SJSA1 (cell line): ENCODE measurements at regions not wholly inside any gene's neighbourhood (a gene's known extent, or its start where the extent isn't known, plus 50 kb on each side); places are given as distances from the start of the nearest gene placed in this dataset.
"Not testable (repeated sequence)": the region's sequence is repeated elsewhere in the genome, so short reads cannot be mapped to it uniquely, and the experiment has no call there.

Experiments
- DNase-seq, 2 experiments: peaks; one replicate each; pipeline ENCODE4 v3.0.0-alpha.2; 2015 to 2020; ENCODE audit warnings: low spot score in 2 of 2, low read depth in 1 of 2
- H3K27ac ChIP-seq: fragments of 250-450 bp; sonication (Bioruptor Pico); 2 replicates; pipeline ENCODE4 v1.5.1; 2020; ENCODE audit warnings: mild to moderate bottlenecking, moderate library complexity
- H3K27me3 ChIP-seq: fragments of 250-450 bp; sonication (Bioruptor Pico); replicated peaks from 2 replicates; pipeline ENCODE4 v1.5.1; 2020; ENCODE audit warnings: mild to moderate bottlenecking, moderate library complexity
- H3K36me3 ChIP-seq: fragments of 250-450 bp; sonication (Bioruptor Pico); 2 replicates; pipeline ENCODE4 v1.5.1; 2020; ENCODE audit warnings: mild to moderate bottlenecking
- H3K4me1 ChIP-seq: fragments of 250-450 bp; sonication (Bioruptor Pico); replicated peaks from 2 replicates; pipeline ENCODE4 v1.6.1; 2021; ENCODE audit warnings: mild to moderate bottlenecking
- H3K4me3 ChIP-seq: fragments of 250-450 bp; sonication (Bioruptor Pico); 2 replicates; pipeline ENCODE4 v1.5.1; 2020; ENCODE audit warnings: mild to moderate bottlenecking
- H3K9me3 ChIP-seq: fragments of 250-450 bp; sonication (Bioruptor Pico); replicated peaks from 2 replicates; pipeline ENCODE4 v1.5.1; 2020; ENCODE audit warnings: mild to moderate bottlenecking

DNA sequence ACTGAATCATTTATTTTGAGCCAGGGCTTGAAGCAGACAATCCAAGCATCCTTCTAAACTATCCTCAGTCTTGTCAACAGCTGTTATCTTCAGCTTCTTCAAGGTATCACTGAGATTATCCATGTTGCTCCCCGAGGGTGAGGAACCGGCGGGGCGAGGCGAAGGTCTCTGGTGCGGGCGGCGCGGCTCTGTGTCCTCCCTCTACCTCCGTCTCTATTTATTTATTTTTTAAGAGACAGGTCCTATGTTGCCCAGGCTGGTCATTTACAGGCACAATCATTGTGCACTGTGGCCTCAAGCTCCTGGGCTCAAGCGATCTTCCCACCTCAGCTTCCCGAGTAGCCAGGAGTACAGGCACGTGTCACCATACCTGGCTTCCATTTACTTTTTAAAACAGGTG, 130.0 kb downstream of the SRGAP2 start:
- H3K4me1 ChIP-seq, H3K27me3 ChIP-seq, H3K36me3 ChIP-seq, H3K4me3 ChIP-seq, H3K9me3 ChIP-seq, H3K27ac ChIP-seq, DNase-seq: not testable (repeated sequence)

GRCh38 chr1:206333897-206334296, 130.6 kb downstream of the SRGAP2 start:
- H3K27me3 ChIP-seq, H3K4me1 ChIP-seq, DNase-seq, H3K9me3 ChIP-seq, H3K4me3 ChIP-seq, H3K36me3 ChIP-seq, H3K27ac ChIP-seq: not testable (repeated sequence)

- H3K4me1 ChIP-seq, H3K27me3 ChIP-seq, H3K36me3 ChIP-seq, H3K27ac ChIP-seq, H3K9me3 ChIP-seq, H3K4me3 ChIP-seq, DNase-seq: not testable (repeated sequence)
These were observed 131.1 kb downstream of the SRGAP2 start for GRCh38 chr1:206334481-206334880.

- H3K4me3 ChIP-seq, DNase-seq, H3K36me3 ChIP-seq, H3K4me1 ChIP-seq, H3K27ac ChIP-seq, H3K9me3 ChIP-seq, H3K27me3 ChIP-seq: not testable (repeated sequence)
These were observed 131.8 kb downstream of the SRGAP2 start for GRCh38 chr1:206335162-206335561.

DNA sequence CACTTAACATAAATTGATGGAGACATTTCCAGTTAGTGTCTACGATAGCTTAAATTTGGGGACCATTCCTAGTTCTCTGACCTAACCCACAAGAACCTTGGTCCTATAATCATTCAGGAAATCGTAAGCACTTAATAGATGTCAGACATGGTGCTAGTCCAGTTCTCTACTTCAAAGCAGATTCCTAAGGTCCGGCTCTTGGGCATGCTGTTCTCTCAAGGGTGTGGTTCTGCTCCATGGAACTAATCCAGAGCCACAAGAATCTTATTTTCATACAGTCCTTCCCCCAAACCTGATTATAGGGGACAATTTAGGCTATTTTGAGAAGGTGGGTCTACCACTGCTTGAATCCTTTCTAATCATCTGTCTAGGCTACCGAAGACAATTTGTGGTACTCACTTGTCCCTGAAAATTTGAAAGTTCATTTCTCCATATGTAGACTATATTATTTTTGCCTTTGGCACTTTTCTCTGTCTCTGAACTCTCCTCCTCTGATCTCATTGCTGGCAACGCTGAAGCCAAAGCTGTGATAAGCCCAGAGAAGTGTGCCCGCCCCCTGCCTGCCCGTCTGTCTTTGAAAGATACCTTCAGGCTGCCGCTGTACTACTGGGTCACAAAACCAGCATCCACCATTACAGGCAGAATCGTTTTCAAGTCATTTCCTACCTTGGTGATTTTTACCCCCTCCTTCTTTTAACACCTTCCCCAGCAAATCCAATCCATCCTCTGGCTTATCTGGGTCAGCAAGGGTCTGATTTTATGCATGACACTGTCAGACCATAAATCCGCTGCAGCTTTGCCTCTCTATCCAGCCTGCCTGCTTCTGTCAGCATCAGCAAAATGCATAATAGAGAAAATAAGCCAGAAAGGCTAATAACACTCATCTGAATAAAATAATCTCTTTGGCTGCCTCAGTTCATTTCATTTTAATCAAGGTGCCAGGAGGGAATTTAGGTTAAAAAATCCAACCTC, 132.8 kb downstream of the SRGAP2 start:
- not testable (repeated sequence) for H3K36me3 ChIP-seq, H3K4me1 ChIP-seq, H3K4me3 ChIP-seq, DNase-seq, H3K9me3 ChIP-seq, H3K27me3 ChIP-seq, H3K27ac ChIP-seq

DNA sequence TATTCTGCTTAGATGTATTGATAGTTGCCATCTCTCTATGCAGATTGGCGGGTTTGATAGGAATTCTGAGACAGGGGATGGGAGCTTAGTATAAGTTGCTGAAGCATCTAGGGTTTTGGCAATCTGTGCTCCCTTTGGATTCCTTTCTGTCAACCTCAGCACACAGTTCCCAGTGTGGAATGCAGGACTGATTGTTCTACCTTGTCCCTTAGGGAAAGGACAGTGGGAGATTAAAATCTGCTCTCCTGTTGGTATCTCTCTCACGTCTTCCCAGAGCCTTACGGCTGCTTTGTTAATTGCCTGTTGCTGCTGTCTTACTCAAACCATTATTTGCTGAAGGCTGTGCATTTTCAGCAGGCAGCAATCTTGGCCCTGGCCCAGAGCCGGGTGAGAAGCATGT, 133.3 kb upstream of the IKBKE start:
- not testable (repeated sequence) for H3K9me3 ChIP-seq, H3K27me3 ChIP-seq, H3K36me3 ChIP-seq, DNase-seq, H3K27ac ChIP-seq, H3K4me3 ChIP-seq, H3K4me1 ChIP-seq

- not testable (repeated sequence) for H3K36me3 ChIP-seq, H3K9me3 ChIP-seq, H3K27me3 ChIP-seq, H3K4me1 ChIP-seq, H3K27ac ChIP-seq, H3K4me3 ChIP-seq
- peak in 1 of 2 experiments; percentile 14 for DNase-seq
These were observed 119.6 kb upstream of the IKBKE start for GRCh38 chr1:206350493-206351275.

DNA sequence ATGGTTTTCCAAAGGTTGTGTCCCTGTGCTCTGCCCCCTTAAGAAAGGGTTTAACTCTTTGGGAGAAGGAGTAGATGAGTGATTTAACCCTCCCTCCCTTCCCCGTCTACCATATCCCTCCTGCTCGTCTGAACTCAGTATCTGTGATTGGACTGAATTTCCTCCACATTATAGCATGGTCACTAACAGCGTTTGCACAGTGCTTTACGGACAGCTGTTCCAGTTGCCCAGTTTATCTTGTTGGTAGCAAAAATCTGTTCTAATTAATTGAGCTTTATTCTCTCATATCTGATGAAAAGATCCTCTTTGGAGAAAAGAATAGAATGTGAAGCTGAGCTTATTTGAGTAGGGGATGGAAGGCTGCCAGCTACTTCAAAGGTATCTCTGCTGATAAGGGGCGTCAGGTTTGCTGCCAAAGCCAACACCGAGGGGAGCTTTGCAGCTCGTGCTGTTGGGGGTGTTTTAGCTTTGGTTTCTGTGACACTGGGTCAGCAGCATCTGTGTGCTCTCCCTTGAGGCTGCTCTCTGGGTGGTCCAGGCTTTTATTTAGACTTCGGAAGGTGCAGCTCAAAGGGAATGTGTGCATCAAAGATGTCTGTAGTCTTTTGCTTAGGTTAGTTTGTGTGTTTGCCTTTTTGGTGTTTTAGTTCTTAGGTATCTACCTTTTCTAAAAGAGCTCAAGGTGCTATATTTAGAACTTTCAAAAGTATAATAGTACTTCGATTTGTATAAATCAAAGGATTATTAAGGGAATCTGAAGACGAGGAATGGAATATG, 118.8 kb upstream of the IKBKE start:
- H3K9me3 ChIP-seq, H3K36me3 ChIP-seq, H3K27ac ChIP-seq: not testable (repeated sequence)

DNA sequence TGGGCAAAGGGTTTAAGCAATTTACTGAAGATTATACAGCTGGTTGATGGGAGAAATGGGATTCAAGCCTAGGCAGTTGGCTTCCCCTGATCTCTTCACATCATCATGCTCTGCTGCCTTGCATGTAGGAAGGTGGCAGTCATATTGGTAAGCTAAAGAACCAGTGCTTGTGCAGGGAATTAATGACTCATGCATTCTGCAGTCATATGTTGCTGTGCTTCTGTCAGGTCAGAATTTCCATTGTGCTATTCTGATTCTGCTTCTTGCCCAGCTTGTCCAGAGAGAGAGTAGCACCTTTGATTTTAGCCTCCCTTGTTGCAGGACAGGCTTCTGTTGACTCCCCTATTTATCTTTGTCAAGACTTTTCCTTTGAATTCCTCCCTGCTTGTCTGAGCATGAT, 114.0 kb upstream of the IKBKE start:
- not testable (repeated sequence) for H3K36me3 ChIP-seq, H3K4me1 ChIP-seq, H3K27me3 ChIP-seq, H3K9me3 ChIP-seq, H3K27ac ChIP-seq, H3K4me3 ChIP-seq
- DNase-seq = peak in 1 of 2 experiments; percentile 3

More for the DNA sequence above, 118.8 kb upstream of the IKBKE start:
- H3K4me3 ChIP-seq, H3K4me1 ChIP-seq, H3K27me3 ChIP-seq: not testable (repeated sequence)
- DNase-seq = peak; percentile 6 to 63

DNA sequence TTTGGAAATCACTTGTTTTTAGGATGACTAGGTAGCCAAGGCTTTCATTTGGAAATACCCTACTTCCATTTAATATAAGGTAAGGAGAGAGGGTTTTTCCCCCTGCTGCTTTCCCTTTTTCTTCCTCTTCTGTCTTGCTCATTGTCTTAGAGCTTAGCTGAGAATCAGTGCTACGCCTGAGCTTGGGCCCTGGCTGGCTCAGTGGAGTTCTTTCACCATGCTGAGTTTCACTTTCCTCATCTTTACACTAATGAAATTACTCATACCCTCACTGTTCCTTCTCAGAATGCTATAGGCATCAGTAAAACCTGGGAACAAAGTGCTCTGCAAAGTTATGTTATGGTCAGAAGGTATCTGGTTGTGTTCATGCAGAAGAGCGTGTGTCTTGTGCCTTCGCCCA, 112.3 kb upstream of the IKBKE start:
- not testable (repeated sequence) for H3K27ac ChIP-seq, H3K4me3 ChIP-seq, H3K36me3 ChIP-seq, H3K9me3 ChIP-seq, H3K4me1 ChIP-seq, DNase-seq, H3K27me3 ChIP-seq

DNA sequence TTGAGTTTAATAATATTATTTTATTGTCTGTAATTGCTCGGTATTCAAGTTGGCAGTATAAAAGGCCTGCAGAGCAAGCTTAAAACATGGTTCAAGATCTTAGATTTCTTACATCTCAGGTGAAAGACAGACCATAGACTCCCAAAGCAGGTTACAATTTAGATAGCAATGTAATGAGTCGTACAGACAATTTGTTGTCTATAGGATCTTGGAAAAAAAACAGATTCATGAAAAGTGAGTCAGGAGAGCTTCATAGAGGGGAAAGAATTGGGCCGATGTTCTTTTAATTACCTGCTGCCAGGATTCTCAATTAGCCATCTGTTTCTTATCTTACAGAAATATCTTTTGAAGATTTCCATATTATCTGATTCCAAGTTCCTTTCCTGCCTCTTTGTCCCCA, 111.5 kb upstream of the IKBKE start:
- H3K9me3 ChIP-seq, H3K4me3 ChIP-seq, H3K36me3 ChIP-seq, H3K4me1 ChIP-seq, H3K27ac ChIP-seq, DNase-seq, H3K27me3 ChIP-seq: not testable (repeated sequence)

DNA sequence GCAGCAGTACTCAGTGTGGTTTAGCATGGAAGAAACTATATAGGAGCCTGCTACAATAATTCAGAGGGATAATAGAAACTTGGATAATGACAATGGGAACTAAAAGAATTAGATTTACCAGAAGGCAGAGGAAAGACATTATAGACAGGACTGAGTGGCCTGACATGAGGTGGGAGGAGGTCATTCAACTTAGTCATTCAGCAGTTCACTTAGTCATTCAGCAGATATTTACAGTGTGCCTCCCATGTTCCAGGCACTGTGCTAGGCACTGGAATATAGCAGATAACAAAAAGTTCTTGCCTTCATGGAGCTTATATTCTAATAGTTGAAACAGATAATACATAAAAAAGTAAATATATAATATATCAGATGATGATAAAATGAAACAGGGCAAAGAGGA, 110.9 kb upstream of the IKBKE start:
- H3K27me3 ChIP-seq, H3K9me3 ChIP-seq, H3K27ac ChIP-seq, H3K4me1 ChIP-seq, DNase-seq, H3K4me3 ChIP-seq, H3K36me3 ChIP-seq: not testable (repeated sequence)

- not testable (repeated sequence) for H3K27ac ChIP-seq, H3K4me3 ChIP-seq, H3K27me3 ChIP-seq, H3K4me1 ChIP-seq, H3K9me3 ChIP-seq, DNase-seq, H3K36me3 ChIP-seq
These were observed 108.2 kb upstream of the IKBKE start for GRCh38 chr1:206361978-206362543.
